Ishikawa (cell line): ENCODE measurements at regions not wholly inside any gene's neighbourhood (a gene's known extent, or its start where the extent isn't known, plus 50 kb on each side); places are given as distances from the start of the nearest gene placed in this dataset.

Source experiments
- CEBPB ChIP-seq: IDR thresholded peaks from 2 replicates; pipeline ENCODE4 v1.6.1; 2012
- CREB1 ChIP-seq: IDR thresholded peaks from 2 replicates; pipeline ENCODE4 v1.6.1; 2012; ENCODE audit warnings: low read depth
- EGR1 ChIP-seq: IDR thresholded peaks from 2 replicates; pipeline ENCODE4 v1.6.1; 2012
- EP300 ChIP-seq: IDR thresholded peaks from 2 replicates; pipeline ENCODE4 v1.6.1; 2012; ENCODE audit warnings: borderline replicate concordance
- FOXM1 ChIP-seq: IDR thresholded peaks from 2 replicates; pipeline ENCODE4 v1.6.1; 2012; ENCODE audit warnings: low read depth, borderline replicate concordance
- NFIC ChIP-seq: IDR thresholded peaks from 2 replicates; pipeline ENCODE4 v1.6.1; 2012
- RAD21 ChIP-seq: IDR thresholded peaks from 2 replicates; pipeline ENCODE4 v1.6.1; 2012; ENCODE audit warnings: low read depth
- TAF1 ChIP-seq: IDR thresholded peaks from 2 replicates; pipeline ENCODE4 v1.6.1; 2012; ENCODE audit warnings: low read depth, mild to moderate bottlenecking
- TCF12 ChIP-seq: IDR thresholded peaks from 2 replicates; pipeline ENCODE4 v1.6.1; 2012; ENCODE audit warnings: low read depth
- TEAD4 ChIP-seq: IDR thresholded peaks from 2 replicates; pipeline ENCODE4 v1.6.1; 2012
- ZBTB7A ChIP-seq: IDR thresholded peaks from 2 replicates; pipeline ENCODE4 v1.6.1; 2012; ENCODE audit warnings: low read depth
- TF ChIP-seq, protein P1 (sequence below): IDR thresholded peaks from 2 replicates; pipeline ENCODE4 v1.6.1; 2012
- TF ChIP-seq, protein P2 (sequence below): IDR thresholded peaks from 2 replicates; pipeline ENCODE4 v1.6.1; 2012
- TF ChIP-seq, protein P3 (sequence below): IDR thresholded peaks from 2 replicates; pipeline ENCODE4 v1.6.1; 2012; ENCODE audit warnings: low read depth, mild to moderate bottlenecking

DNA sequence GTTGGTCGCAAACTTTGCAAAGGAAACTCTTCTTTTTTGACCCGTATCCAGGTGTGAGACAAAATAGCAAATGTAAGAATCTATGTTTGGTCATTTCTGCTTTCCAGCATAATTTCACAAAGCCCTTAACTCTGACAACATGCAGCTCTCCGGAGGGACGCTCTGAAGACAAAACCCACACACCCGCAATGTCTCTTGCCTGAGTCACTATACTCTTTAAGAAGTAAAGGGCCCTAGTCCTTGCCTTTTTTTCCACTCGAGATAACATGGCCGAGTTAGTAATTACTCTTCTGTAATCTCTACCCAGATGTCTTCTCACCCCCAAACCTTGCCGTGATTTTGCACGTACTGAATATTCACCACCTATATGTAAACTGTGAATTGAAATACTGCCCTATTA lies 115.7 kb upstream of the ADAMTS9 start:
- TF ChIP-seq, protein P1, sequence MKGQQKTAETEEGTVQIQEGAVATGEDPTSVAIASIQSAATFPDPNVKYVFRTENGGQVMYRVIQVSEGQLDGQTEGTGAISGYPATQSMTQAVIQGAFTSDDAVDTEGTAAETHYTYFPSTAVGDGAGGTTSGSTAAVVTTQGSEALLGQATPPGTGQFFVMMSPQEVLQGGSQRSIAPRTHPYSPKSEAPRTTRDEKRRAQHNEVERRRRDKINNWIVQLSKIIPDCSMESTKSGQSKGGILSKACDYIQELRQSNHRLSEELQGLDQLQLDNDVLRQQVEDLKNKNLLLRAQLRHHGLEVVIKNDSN = no peak
- no peak for TF ChIP-seq CEBPB
- TF ChIP-seq CREB1 = no peak
- TF ChIP-seq FOXM1 = no peak
- no peak for TF ChIP-seq TCF12

DNA sequence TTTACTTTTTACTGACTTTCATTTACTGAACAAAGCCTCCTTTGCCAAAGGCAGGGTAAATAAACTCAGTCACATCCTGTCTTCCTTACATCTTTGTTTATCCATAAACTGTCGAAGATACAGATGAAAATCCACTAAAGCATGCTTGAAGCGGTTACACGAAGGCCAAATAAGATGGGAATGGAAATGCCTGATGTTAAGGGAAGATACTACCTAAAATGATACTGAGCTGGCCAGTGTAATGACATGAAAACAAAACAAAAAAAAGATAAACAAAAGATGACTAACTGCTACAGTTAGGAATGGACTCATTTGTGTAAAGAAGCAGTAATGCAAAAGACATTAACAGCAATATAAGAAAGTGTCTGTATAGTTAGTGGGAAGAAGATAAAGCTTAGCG lies 114.7 kb upstream of the ADAMTS9 start:
- TF ChIP-seq FOXM1 = no peak
- TF ChIP-seq, protein P1 = no peak
- no peak for TF ChIP-seq ZBTB7A
- TF ChIP-seq EGR1 = no peak
- no peak for TF ChIP-seq TCF12
- TF ChIP-seq, protein P2, sequence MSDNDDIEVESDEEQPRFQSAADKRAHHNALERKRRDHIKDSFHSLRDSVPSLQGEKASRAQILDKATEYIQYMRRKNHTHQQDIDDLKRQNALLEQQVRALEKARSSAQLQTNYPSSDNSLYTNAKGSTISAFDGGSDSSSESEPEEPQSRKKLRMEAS = no peak

DNA sequence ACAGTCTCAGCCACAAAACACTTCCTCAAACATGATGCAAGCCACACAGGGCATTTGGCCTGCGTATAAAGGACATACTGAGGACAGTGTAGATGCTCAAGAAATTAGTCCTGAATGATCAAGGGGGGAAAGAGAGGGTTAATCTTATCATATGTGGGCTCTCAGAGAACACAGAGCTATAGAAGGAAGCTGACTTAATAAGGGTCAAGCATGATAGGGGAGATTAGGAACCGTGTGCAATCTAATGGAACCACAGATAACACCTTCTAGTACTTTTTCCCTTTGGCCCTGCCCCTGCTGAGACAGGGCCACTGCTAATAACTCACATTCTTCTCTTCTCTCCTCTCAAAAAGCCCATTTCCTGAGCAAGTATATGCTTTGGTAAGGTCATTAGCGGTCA lies 114.1 kb upstream of the ADAMTS9 start:
- TF ChIP-seq CEBPB (no peak), ZBTB7A (no peak), NFIC (no peak), TEAD4 (no peak), RAD21 (no peak), FOXM1 (no peak), CREB1 (no peak), EP300 (no peak)
- TF ChIP-seq, protein P3, sequence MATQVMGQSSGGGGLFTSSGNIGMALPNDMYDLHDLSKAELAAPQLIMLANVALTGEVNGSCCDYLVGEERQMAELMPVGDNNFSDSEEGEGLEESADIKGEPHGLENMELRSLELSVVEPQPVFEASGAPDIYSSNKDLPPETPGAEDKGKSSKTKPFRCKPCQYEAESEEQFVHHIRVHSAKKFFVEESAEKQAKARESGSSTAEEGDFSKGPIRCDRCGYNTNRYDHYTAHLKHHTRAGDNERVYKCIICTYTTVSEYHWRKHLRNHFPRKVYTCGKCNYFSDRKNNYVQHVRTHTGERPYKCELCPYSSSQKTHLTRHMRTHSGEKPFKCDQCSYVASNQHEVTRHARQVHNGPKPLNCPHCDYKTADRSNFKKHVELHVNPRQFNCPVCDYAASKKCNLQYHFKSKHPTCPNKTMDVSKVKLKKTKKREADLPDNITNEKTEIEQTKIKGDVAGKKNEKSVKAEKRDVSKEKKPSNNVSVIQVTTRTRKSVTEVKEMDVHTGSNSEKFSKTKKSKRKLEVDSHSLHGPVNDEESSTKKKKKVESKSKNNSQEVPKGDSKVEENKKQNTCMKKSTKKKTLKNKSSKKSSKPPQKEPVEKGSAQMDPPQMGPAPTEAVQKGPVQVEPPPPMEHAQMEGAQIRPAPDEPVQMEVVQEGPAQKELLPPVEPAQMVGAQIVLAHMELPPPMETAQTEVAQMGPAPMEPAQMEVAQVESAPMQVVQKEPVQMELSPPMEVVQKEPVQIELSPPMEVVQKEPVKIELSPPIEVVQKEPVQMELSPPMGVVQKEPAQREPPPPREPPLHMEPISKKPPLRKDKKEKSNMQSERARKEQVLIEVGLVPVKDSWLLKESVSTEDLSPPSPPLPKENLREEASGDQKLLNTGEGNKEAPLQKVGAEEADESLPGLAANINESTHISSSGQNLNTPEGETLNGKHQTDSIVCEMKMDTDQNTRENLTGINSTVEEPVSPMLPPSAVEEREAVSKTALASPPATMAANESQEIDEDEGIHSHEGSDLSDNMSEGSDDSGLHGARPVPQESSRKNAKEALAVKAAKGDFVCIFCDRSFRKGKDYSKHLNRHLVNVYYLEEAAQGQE = no peak
- TF ChIP-seq, protein P1 = no peak

DNA sequence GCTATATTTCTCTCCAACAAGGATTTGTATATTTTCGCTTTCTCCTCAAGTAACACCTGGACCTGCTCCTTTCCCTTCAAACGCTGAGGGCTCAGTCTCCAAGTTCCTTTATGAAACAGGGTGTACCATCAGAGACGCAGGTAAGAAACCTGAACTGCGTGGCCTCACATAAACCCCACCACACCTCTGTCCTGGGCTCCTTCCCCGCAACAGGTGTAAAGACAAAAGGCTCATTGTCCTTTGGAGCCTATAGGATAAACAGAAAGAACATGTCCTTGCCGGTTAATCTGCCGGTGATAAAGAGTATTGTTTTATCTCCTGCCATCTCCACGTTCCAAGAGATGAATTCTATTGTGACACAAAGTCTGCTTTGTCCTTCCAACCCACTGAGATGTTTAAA lies 111.8 kb upstream of the ADAMTS9 start:
- TF ChIP-seq, protein P2 = no peak
- TF ChIP-seq TCF12 (no peak), TAF1 (no peak), ZBTB7A (no peak), EGR1 (no peak), CEBPB (no peak), EP300 (no peak), NFIC (no peak), CREB1 (no peak), RAD21 (no peak)

DNA sequence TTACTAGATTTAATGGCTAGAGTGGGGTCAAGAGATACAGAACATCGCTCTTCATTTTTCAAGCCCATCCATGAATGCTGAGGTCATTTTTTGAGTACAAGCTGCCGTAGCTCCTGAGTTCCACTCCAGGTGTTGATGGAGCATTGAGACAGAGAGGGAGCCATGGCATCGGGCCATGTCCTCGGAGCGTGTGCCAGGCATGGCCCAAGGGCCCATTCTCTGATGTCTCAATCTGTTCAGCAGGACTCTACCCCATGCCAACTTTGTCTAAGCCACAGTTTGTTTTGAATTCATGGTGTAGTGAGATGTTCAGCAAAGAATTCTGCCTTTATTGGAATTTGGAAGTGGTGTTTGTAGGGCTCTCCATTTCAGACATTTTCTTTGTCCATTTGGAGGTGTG lies 110.5 kb upstream of the ADAMTS9 start:
- no peak for TF ChIP-seq FOXM1
- no peak for TF ChIP-seq NFIC
- TF ChIP-seq TAF1 = no peak
- no peak for TF ChIP-seq EGR1
- no peak for TF ChIP-seq CREB1

DNA sequence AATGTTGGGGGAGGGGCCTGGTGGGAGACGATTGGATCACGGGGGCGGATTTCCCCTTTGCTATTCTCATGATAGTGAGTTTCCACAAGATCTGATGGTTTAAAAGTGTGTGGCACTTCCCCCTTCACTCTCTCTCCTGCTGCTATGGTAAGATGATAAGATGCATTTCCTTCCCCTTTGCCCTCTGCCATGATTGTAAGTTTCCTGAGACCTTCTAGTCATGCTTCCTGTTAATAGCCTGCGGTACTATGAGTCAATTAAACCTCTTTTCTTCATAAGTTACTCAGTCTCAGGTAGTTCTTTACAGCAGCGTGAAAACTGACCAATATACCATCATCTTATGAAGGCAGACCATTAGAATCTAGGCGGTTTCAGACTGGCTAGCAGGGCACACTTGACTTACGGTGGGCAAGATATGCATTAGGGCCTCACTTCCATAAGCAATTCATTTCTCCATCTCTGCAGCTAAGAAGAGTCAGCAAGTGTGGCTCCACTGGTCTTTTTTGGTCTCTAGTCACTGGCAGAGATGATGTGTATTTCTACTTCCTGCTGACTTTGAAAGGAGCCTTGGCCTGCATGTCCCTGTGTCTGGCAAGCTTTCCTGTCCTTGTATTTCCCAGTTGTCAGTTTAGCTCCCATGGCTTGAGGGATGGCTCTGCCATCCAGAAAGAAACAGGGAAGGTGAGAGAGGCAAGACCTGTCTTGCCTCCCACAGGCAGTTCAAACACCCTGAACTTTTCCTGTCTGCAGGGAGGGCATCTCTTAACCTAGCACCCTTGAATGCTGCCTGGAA lies 109.0 kb upstream of the ADAMTS9 start:
- no peak for TF ChIP-seq TEAD4
- TF ChIP-seq EP300 = no peak
- TF ChIP-seq TCF12 = no peak
- no peak for TF ChIP-seq ZBTB7A
- TF ChIP-seq, protein P2 = no peak
- TF ChIP-seq, protein P3 = no peak
